ENCODE measurements at regions not wholly inside any gene's neighbourhood (a gene's known extent, or its start where the extent isn't known, plus 50 kb on each side); places are given as distances from the start of the nearest gene placed in this dataset.
"Not testable (repeated sequence)": the region's sequence is repeated elsewhere in the genome, so short reads cannot be mapped to it uniquely, and the experiment has no call there.

- DNase-seq (ENCODE audit: low read depth, low spot score): not testable (repeated sequence)
Observed at GRCh38 chr2:59810283-59810682, 743.2 kb downstream of the BCL11A start.

GRCh38 chr2:59806486-59806885 is 747.0 kb downstream of the BCL11A start:
- DNase-seq (ENCODE audit: low read depth, low spot score): no peak

GRCh38 chr2:59804732-59805131 is 748.7 kb downstream of the BCL11A start:
- no peak for DNase-seq (ENCODE audit: low read depth, low spot score)

GRCh38 chr2:59803586-59803985 is 749.9 kb downstream of the BCL11A start:
- DNase-seq (ENCODE audit: low read depth, low spot score): no peak

GRCh38 chr2:59798687-59799232 is 754.7 kb downstream of the BCL11A start:
- DNase-seq (ENCODE audit: low read depth, low spot score): no peak

GRCh38 chr2:59791004-59791618 is 762.3 kb downstream of the BCL11A start:
- no peak for DNase-seq (ENCODE audit: low read depth, low spot score)

- DNase-seq (ENCODE audit: low read depth, low spot score): no peak
Observed at GRCh38 chr2:59790186-59791003, 763.1 kb downstream of the BCL11A start.

GRCh38 chr2:59789523-59789922 is 763.9 kb downstream of the BCL11A start:
- DNase-seq (ENCODE audit: low read depth, low spot score): no peak

GRCh38 chr2:59787095-59787494 is 766.4 kb downstream of the BCL11A start:
- no peak for DNase-seq (ENCODE audit: low read depth, low spot score)

- DNase-seq (ENCODE audit: low read depth, low spot score): no peak
Observed at GRCh38 chr2:59786684-59787083, 766.8 kb downstream of the BCL11A start.

- DNase-seq (ENCODE audit: low read depth, low spot score): no peak
Observed at GRCh38 chr2:59779571-59779970, 773.9 kb downstream of the BCL11A start.

- DNase-seq (ENCODE audit: low read depth, low spot score): no peak
Observed at GRCh38 chr2:59777120-59777519, 776.3 kb downstream of the BCL11A start.

- DNase-seq (ENCODE audit: low read depth, low spot score): no peak
Observed at GRCh38 chr2:59776726-59777008, 776.8 kb downstream of the BCL11A start.

GRCh38 chr2:59774821-59775433 is 778.5 kb downstream of the BCL11A start:
- no peak for DNase-seq (ENCODE audit: low read depth, low spot score)

- DNase-seq (ENCODE audit: low read depth, low spot score): no peak
Observed at GRCh38 chr2:59770651-59771050, 782.8 kb downstream of the BCL11A start.

GRCh38 chr2:59761966-59762365 is 791.5 kb downstream of the BCL11A start:
- DNase-seq (ENCODE audit: low read depth, low spot score): no peak

- DNase-seq (ENCODE audit: low read depth, low spot score): no peak
Observed at GRCh38 chr2:59756150-59756549, 797.3 kb downstream of the BCL11A start.

- DNase-seq (ENCODE audit: low read depth, low spot score): peak; percentile 5
Observed at GRCh38 chr2:59754011-59754735, 799.3 kb downstream of the BCL11A start.

- no peak for DNase-seq (ENCODE audit: low read depth, low spot score)
Observed at GRCh38 chr2:59752512-59752911, 800.9 kb downstream of the BCL11A start.

- no peak for DNase-seq (ENCODE audit: low read depth, low spot score)
Observed at GRCh38 chr2:59752071-59752470, 801.4 kb downstream of the BCL11A start.

- not testable (repeated sequence) for DNase-seq (ENCODE audit: low read depth, low spot score)
Observed at GRCh38 chr2:59751214-59751613, 802.2 kb downstream of the BCL11A start.

GRCh38 chr2:59746291-59746690 is 807.2 kb downstream of the BCL11A start:
- DNase-seq (ENCODE audit: low read depth, low spot score): no peak

Data from iPS DF 19.7 (cell line).